MCF 10A (cell line): ENCODE measurements at regions not wholly inside any gene's neighbourhood (a gene's known extent, or its start where the extent isn't known, plus 50 kb on each side); places are given as distances from the start of the nearest gene placed in this dataset.

Source experiments
- BruUV-seq: library from RNA; stranded (reverse); fragments of 400-500 nt; replicated peaks from 2 replicates; lab custom pipeline; 2021; lab: Mats Ljungman, UMichigan
- CTCF ChIA-PET: fragments of 300-600 bp; sonication (Branson Sonifier 250); formaldehyde crosslinking; extraction: SDS; loops from one replicate; lab custom pipeline; 2021; ENCODE audit warnings: antibody characterized with exemption, inconsistent platforms; lab: Yijun Ruan, JAX
- POLR2A ChIA-PET: fragments of 300-600, 350-650 bp; sonication (Branson Sonifier 250); formaldehyde crosslinking; extraction: SDS; loops from one replicate; lab custom pipeline; 2020; ENCODE audit warnings: antibody characterized with exemption, inconsistent platforms; lab: Yijun Ruan, JAX
- DNase-seq: peaks from one replicate; pipeline ENCODE4 v3.0.0-alpha.2; 2018; ENCODE audit not compliant: unreplicated experiment
- H3K27ac Mint-ChIP-seq: one replicate; pipeline ENCODE4 v1.8.0; 2022; ENCODE audit warnings: mild to moderate bottlenecking, low read depth, mixed read lengths; ENCODE audit not compliant: unreplicated experiment
- H3K27me3 Mint-ChIP-seq: one replicate; pipeline ENCODE4 v1.8.0; 2022; ENCODE audit warnings: mixed read lengths; ENCODE audit not compliant: insufficient read depth, unreplicated experiment
- H3K36me3 Mint-ChIP-seq: one replicate; pipeline ENCODE4 v1.8.0; 2022; ENCODE audit warnings: mild to moderate bottlenecking, moderate library complexity, mixed read lengths; ENCODE audit not compliant: insufficient read depth, unreplicated experiment
- H3K4me1 Mint-ChIP-seq: one replicate; pipeline ENCODE4 v1.8.0; 2022; ENCODE audit warnings: mixed read lengths; ENCODE audit not compliant: insufficient read depth, unreplicated experiment
- H3K4me3 Mint-ChIP-seq: one replicate; pipeline ENCODE4 v1.8.0; 2022; ENCODE audit warnings: mild to moderate bottlenecking, moderate library complexity, mixed read lengths; ENCODE audit not compliant: unreplicated experiment
- H3K9me3 Mint-ChIP-seq: one replicate; pipeline ENCODE4 v1.8.0; 2022; ENCODE audit warnings: mixed read lengths; ENCODE audit not compliant: unreplicated experiment
- CTCF ChIP-seq: fragments of 200-600 bp; IDR thresholded peaks from one replicate; pipeline ENCODE4 v1.8.0; 2022; ENCODE audit warnings: antibody characterized with exemption, mild to moderate bottlenecking; ENCODE audit not compliant: unreplicated experiment
- intact Hi-C: fragments of 100-400 bp; cut with micrococcal nuclease; formaldehyde crosslinking; loops from 2 replicates; pipeline ENCODE4 v1.14.1; 2022

GRCh38 chr2:167430447-167430846, 542.2 kb downstream of the XIRP2 start:
- peaks cover 13% of the 10 kb centered on the region for H3K27me3 Mint-ChIP-seq
- no peak overlapping the region for H3K27ac Mint-ChIP-seq
- no peak for TF ChIP-seq CTCF
- no peaks in the 10 kb centered on the region for H3K4me1 Mint-ChIP-seq
- BruUV-seq, result no TSS peak
- no peak overlapping the region for H3K4me3 Mint-ChIP-seq
- intact Hi-C loops, result no loop called here
- DNase-seq, result no peak
- ChIA-PET CTCF (no interaction called here), POLR2A (no interaction called here)
- no peaks in the 10 kb centered on the region for H3K36me3 Mint-ChIP-seq
- H3K9me3 Mint-ChIP-seq, result no peaks in the 10 kb centered on the region

- DNase-seq, result no peak
- H3K9me3 Mint-ChIP-seq, result no peaks in the 10 kb centered on the region
- no peak overlapping the region for H3K27ac Mint-ChIP-seq
- no TSS peak for BruUV-seq
- H3K4me3 Mint-ChIP-seq, result no peak overlapping the region
- intact Hi-C loops, result no loop called here
- ChIA-PET POLR2A (no interaction called here), CTCF (no interaction called here)
- no peaks in the 10 kb centered on the region for H3K36me3 Mint-ChIP-seq
- H3K27me3 Mint-ChIP-seq, result peaks cover 15% of the 10 kb centered on the region
- H3K4me1 Mint-ChIP-seq, result no peaks in the 10 kb centered on the region
- TF ChIP-seq CTCF, result no peak
Observed at GRCh38 chr2:167424803-167425755, 536.8 kb downstream of the XIRP2 start.

GRCh38 chr2:167424221-167424620, 535.9 kb downstream of the XIRP2 start:
- BruUV-seq, result no TSS peak
- DNase-seq, result no peak
- ChIA-PET POLR2A (no interaction called here), CTCF (no interaction called here)
- TF ChIP-seq CTCF, result no peak
- no peaks in the 10 kb centered on the region for H3K36me3 Mint-ChIP-seq
- H3K4me3 Mint-ChIP-seq, result no peak overlapping the region
- intact Hi-C loops, result no loop called here
- H3K27me3 Mint-ChIP-seq, result peaks cover 11% of the 10 kb centered on the region
- no peaks in the 10 kb centered on the region for H3K9me3 Mint-ChIP-seq
- no peaks in the 10 kb centered on the region for H3K4me1 Mint-ChIP-seq
- H3K27ac Mint-ChIP-seq, result no peak overlapping the region

GRCh38 chr2:167423731-167424130, 535.5 kb downstream of the XIRP2 start:
- no peak for TF ChIP-seq CTCF
- intact Hi-C loops, result no loop called here
- Mint-ChIP-seq H3K36me3 (no peaks in the 10 kb centered on the region), H3K4me3 (no peak overlapping the region), H3K27me3 (peaks cover 11% of the 10 kb centered on the region), H3K9me3 (no peaks in the 10 kb centered on the region), H3K4me1 (no peaks in the 10 kb centered on the region), H3K27ac (no peak overlapping the region)
- POLR2A ChIA-PET, result no interaction called here
- DNase-seq, result no peak
- BruUV-seq, result no TSS peak
- CTCF ChIA-PET, result no interaction called here
